ENCODE measurements at regions not wholly inside any gene's neighbourhood (a gene's known extent, or its start where the extent isn't known, plus 50 kb on each side); places are given as distances from the start of the nearest gene placed in this dataset.
"Not testable (repeated sequence)": the region's sequence is repeated elsewhere in the genome, so short reads cannot be mapped to it uniquely, and the experiment has no call there.

DNA sequence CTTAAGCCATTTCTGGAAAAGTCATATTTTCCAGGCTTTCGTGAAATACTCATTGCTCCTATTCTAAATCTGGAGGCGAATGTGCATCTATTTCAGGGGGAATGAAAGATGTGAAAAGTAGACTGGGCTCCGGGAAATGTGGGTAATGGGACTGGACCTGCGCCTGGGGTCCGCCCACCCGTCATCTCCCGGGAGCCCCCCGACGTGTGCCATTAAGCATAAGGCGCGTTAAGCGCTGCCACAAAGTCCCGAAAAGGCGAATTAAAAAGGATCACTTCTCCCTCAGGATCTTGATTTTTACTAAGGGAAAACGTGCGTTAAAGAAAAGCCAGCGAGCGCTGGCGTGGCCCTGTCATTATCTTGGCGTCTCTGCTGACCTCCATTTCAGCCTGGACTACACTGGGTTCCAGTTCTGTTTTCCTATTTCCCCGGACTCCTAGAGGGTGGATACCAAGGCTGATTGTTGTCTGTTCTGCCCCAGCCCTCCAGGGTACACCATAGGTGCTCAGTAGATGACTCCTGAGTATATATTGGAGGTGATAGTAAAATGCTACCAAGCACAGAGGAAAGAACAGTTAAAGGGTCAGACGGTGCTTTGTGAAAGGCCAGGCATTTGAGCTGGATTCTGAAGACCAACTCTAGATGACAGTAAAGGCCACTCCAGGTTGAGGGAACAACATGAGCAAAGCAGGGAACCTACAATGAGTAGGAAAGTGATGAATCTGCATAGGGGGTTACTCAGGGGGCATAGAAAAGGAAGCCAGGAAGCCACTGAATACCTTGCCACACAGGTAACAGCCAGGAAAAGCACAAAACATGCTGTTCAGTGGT is 89.2 kb upstream of the ARID1B start:
- DNase-seq, result no peak

GRCh38 chr6:156686995-156687788 is 90.0 kb upstream of the ARID1B start:
- DNase-seq, result peak; percentile 90

- DNase-seq, result peak; percentile 89
Observed at GRCh38 chr6:156686301-156686994, 90.7 kb upstream of the ARID1B start.

DNA sequence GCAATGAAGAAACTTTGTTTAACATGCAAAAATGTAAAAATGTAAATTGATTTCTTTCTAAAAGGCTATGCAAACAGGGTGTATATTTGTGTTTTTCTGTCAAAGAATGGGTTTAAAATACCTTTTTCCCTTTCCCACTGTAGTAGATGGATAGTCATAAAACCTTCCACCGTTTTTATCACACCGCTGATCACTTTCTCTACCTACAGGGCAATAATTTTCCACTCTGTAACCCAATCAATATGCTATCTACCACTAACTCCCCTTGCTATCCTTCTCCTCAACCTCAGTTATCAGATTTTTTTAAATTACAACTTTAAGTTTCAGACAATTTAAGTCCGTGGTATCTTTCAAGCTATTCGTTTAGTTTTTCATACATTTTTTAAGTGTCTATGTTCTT is 91.4 kb upstream of the ARID1B start:
- DNase-seq, result no peak

- no peak for DNase-seq
Observed at GRCh38 chr6:156683821-156684220, 93.4 kb upstream of the ARID1B start.

DNA sequence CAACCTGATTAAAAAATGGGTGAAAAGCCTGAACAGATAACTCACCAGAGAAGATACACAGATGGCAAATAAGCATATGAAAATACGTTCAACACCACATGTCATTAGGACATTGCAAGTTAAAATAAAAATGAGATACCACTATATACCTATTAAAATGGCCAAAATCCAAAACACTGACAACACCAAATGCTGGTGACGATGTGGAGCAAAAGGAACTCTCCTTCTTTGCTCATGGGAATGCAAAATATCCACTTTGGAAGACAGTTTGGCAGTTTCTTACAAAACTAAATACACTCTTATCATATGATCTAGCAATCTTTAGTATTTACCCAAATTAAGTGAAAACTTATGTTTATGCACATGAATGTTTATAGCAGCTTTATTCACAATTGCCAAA is 100.5 kb upstream of the ARID1B start:
- DNase-seq, result no peak

DNA sequence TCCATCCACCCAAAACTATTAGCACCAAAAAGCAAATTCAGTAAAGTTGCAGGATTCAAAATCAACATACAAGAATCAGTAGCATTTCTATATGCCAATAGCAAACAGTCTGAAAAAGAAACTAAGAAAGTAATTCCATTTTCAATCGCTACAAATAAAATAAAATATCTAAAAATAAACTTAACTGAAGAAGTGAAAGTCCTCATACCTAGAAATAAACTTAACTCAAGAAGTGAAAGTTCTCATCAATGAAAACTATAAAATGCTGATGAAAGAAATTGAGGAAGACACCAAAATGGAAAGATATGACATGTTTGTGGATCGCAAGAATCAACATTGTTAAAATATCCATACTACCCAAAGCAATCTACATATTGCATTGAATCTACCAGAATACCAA is 103.0 kb upstream of the ARID1B start:
- DNase-seq, result no peak

DNA sequence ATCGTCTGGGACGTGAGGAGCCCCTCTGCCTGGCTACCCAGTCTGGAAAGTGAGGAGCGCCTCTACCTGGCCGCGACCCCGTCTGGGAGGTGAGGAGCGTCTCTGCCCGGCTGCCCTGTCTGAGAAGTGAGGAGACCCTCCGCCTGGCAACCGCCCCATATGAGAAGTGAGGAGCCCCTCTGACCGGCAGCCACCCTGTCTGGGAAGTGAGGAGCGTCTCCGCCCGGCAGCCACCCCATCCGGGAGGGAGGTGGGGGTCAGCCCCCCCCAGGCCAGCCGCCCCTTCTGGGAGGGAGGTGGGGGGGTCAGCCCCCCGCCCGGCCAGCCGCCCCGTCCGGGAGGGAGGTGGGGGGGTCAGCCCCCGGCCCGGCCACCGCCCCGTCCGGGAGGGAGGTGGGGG is 107.1 kb upstream of the ARID1B start:
- DNase-seq, result not testable (repeated sequence)

- no peak for DNase-seq
Observed at GRCh38 chr6:156662025-156662445, 115.1 kb upstream of the ARID1B start.

DNA sequence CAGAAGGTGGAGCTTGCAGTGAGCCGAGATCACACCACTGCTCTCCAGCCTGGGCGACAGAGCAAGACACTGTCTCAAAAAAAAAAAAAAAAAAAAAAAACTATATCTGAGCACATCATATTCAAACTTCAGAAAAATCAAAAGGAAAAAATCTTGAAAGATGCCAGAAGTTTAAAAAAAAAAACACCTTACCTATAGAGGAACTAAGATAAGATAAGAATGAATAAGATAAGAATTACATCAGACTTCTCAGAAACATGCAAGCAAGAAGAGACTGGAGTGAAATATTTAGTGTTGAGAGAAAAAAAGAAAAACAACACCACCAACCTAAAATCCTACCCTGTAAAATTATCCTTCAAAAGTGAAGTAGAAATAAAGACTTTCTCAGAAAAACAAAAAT is 116.8 kb upstream of the ARID1B start:
- no peak for DNase-seq

- no peak for DNase-seq
Observed at GRCh38 chr6:156659822-156660198, 117.4 kb upstream of the ARID1B start.

DNA sequence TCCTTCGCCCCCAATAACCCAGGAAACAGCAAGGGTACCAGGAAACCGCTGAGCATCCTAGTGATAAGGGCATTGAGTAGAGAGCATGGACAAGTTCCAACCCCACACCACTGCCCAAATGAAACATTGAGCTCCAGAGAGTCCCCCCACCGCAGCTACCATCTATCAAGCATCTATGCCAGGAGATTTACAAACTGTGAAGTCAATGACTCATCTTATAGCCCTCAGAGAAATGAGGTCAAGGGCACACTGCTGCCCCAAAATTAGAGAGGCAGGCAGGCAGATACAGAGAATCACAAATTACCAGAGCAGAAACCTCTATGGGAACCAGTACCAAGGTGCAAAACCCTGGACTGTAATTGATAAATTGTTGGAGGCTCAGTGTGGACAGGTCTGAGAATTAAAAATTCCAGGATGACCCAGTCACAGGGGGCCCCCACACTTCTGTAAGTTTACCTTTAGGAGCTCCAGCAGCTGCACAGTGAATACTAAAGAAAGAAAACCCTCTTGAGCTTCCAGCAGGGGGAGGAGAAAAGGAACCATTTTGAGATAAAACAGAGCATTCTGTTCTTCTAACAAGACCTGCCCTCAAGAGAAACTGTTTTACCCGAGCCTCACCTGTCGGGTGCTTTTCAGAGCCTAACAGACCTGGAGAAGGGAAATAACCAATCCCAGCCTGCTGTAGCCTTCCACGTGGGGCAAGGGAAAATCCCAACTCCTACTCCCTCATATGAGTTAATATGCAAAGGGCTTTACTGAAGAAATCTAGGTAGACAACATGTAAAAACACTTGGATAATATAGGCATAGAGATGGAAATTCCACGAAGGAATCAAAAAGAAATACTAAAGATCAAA is 118.0 kb upstream of the ARID1B start:
- no peak for DNase-seq

GRCh38 chr6:156658186-156658965 is 118.8 kb upstream of the ARID1B start:
- peak; percentile 30 for DNase-seq

DNA sequence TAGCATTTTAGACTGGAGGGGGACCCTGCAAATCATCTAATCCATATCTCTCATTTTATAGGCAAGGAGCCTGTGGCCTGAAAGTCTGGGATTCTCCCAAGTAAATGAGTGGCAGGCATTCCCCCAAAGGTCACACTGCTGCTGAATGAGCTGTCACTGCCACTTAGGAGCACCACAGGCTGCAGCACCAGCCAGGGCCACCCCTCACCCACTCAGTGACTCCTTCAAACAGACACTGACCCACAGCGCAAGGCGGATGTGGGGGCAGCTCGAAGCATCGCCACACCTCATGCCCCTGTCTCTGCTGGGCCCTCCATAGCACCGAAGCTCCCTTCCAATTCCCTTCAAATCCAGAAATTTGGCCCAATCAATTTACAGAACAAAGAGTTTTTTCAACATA is 119.9 kb upstream of the ARID1B start:
- DNase-seq, result no peak

GRCh38 chr6:156654919-156655918 is 122.0 kb upstream of the ARID1B start:
- no peak for DNase-seq

DNA sequence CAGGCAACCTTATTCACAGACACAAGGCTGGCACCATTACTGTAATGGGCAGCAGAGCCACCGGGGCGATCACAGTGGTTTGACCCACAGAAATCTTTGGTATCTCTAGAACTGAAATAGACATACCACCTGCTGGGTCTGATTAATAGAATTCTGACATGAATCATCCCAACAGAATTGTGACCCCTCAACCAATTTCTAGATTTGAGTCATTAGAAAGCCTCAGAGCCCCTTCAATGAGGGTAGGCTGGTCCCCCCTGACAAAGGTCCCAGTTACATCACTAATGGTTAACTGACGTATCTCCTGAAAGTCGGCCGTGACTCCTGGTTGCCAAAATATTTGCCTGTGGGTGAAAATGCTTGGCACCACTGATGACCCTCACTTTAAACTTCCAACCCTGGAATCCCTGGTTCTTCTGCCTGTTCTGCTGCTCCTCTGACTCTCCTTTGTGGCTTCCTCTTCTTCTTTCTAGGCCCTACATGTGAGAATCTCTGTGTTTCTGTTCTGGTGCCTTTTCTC is 124.9 kb upstream of the ARID1B start:
- DNase-seq, result no peak

DNA sequence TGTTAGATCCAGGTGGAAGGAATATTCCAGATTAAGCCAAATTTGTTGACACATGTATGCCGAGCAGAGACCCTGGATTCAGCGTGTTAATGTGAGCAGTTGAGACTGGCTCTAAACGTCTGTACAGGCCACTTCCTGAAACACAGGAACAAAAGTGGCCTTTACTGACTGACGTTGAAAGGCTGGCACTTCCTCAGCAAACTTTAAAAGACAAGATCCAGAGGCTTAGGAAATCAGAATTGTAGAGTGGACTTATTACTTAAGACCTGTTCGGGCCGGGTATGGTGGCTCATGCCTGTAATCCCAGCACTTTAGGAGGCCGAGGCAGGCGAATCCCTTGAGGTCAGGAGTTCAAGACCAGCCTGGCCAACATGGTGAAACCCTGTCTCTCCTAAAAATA is 125.7 kb upstream of the ARID1B start:
- DNase-seq, result no peak

DNA sequence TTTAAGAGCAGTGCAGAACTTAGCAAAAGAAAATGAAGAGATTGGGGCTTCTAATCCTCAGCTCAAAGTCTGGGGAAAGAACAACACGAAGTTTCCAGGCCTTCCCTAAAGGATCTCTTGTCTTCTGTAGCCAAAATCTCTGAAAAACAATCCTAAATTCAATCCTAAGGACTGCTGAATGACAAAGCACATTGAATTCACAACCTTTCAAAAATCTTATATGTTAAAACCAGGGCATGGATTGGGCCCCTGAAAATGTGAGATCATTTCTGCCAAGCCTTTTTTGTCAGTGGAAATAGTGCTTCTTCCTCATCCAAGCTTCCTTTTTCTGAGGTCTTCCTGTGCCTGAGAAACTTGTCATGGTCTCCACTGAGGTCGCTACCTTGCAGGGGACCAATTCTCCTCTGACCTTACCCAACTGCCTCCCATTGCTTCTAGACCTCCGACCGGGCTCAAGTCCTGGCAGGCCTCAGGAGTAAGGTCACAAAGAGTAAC is 126.2 kb upstream of the ARID1B start:
- DNase-seq, result no peak

GRCh38 chr6:156648616-156649015 is 128.6 kb upstream of the ARID1B start:
- DNase-seq, result no peak

DNA sequence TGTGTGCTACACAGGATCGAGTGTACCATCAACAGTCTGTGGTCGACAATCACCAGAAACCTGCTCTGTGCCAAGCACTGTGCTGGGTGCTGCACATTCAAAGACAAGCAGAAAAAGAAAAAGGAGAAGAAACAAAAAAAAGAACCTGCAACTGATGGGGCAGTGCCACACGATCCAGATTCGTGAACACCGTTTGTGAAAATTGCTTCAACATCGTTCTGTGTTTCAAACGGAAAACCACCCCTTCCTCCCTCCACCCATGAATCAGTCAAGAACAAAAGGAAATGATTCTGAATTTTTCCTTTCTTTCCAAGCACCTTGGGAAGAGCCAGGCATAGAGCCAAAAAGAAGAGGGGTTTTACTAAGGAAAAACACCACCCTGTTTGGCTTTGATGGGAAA is 129.2 kb upstream of the ARID1B start:
- no peak for DNase-seq

Measured in NCI-H1105 (cell line).